T-helper 9 cell (primary cell): ENCODE measurements at regions not wholly inside any gene's neighbourhood (a gene's known extent, or its start where the extent isn't known, plus 50 kb on each side); places are given as distances from the start of the nearest gene placed in this dataset.
"Not testable (repeated sequence)": the region's sequence is repeated elsewhere in the genome, so short reads cannot be mapped to it uniquely, and the experiment has no call there.

Experiments
- DNase-seq: peaks from one replicate; pipeline ENCODE4 v3.0.0-alpha.2; 2020

DNA sequence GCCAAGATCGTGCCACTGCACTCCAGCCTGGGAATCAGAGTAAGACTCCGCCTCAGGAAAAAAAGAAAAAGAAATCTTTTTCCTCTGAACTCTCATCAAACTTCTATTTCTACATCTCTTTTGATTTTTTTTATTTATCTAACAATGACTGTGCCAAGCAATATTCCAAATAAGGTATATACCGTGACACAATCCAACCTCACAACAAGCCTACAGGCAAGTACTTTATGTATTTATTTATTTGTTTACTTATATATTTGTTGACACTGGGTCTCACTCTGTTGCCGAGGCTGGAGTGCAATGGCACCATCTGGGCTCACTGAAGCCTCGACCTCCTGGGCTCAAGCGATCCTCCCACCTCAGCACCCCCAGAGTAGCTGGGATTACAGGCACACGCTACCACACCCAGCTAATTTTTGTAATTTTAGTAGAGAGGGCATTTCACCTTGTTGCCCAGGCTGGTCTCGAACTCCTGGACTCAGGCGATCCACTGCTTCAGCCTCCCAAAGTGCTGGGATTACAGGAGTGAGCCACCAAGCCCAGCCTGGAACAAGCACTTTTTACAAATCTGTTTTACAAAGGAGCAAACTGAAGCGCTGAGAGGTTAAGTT is 94.9 kb upstream of the CHD2 start:
- no peak for DNase-seq

DNA sequence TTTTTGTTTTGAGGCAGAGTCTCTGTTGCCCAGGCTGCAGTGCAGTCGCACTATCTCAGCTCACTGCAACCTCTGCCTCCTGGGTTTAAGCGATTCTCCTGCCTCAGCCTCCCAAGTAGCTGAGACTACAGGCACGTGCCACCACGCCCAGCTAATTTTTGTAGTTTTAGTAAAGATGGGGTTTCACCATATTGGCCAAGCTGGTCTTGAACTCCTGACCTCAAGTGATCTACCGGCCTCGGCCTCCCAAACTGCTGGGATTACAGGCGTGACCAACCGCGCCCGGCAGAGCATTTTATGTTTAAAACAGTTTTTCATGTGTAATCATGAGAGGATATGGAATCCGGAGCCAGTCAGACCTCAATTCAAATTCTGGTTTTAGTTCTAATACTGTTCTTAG is 94.0 kb upstream of the CHD2 start:
- not testable (repeated sequence) for DNase-seq

DNA sequence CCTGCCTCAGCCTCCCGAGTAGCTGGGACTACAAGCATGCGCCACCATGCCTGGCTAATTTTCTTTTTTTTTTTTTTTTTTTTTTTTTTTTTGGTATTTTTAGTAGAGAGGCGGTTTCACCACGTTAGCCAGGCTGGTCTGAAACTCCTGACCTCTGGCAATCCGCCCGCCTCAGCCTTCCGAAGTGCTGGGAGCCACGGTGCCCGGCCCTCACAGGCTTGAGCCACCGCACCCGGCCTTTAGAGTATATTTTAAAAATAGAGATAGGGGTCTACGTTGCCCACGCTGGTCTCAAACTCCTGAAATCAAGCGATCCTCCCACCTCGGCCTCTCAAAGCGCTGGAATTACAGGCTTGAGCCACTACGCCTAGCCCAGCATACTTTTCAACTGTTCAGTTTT is 93.4 kb upstream of the CHD2 start:
- no peak for DNase-seq

DNA sequence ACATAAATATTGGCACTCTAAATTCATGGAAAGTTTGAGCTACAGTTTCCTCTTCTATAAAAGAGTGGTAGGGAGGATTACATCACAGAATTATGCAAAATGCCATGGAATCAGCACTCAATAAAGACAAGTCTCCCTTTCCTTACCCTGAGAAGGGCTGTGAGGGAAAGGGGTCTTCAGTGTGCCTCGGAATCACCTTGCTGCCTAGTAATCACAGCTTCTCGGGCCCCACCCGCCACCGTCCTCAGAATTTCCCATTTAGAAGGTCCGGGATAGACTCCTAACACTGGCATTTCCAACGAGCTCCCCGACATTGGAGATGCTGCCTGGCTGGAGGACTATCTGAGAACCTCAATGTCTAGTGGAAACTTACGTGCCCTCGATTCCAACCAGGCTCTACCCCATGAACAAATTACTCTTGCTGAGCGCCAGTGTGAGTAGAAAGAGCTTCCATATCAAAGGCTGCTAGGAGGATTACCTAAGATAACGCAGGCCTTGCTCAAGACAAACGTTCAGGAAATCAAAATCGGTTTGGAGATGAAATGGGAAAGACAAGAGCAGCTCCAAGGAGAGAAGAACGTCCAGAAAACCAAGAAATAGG is 92.1 kb upstream of the CHD2 start:
- DNase-seq, result no peak

DNA sequence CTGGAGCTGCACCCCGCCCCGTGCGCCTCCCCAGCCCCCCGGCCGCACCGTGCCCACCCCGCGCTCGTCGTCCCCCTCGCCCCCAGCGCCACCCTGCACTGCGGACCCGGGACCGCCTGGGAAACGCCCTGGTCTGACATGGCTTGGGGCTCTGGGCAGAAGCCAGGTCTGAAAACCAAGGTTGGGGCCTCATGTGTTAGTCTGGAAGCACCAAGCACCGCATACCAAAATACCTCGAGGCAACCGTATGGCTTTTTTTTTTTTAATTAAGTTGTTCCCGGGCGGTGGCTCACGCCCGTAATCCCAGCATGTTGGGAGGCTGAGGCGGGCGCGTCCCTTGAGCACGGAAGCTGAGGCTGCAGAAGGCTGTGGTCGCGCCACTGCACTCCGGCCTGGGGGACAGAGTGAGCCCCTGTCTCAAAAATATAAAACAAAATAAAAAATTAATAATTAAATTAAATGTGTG is 91.5 kb upstream of the CHD2 start:
- DNase-seq, result peak; percentile 11

DNA sequence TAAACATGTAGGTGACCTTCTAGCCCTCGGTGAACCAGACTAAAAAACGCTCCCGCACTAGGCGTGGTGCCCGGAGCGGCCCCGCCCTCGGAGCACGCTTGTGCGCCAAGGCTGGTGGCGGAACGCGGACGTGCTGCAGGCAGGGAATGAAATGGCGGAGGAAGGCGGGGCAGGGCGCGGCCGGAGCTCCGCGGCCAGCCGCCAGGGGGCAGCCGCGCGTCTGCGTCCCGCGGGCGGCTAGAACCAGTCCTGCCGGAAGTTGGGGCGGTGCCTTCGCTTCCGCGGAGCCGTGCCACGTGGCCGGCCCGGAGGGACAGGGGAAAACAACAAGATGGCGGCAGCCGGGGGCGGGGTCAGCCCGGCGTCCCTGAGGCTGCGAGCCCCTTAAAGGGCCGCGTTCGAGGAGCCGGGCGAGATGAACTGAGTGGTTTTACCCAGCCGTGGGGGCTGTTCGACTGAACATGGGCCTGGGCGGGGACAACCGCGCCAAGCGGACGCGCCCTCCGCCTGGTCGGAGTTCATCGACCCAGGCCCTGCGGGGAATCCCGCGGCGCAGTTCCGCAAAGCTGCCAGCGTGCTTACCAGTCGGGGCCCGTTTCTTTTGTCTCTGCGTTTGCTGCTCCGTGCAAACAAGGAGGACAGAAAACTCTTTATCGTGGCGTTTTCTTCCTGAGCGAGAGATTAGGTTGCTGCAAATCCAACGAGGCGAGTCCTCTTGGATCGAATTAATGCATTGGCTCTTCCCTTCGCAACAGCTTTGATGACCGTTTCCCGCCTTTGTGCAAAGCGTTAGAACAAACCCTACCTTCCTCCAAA is 90.9 kb upstream of the CHD2 start:
- peak; percentile 95 for DNase-seq

DNA sequence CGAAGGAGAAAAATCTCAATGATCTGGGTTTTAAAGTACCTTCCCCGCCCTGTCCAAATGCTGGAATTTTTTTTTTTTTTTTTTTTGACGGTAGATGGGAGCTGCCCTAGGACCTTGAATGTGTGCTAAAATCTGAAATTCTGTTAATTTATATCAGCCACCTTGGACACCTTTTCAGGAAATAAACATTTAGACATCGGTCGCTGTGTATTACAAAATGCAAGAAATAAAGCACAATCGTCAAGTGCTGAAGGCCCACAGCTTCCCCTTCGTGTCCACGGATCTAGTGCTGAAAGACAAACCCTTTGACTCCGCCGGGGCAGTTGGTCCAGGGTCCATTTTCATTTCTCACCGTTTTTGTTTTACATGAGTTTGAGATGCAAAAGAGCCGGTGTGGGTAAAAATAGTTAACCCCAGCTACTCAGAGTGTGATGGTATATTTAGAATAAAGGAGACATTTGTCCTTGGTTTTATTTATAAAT is 90.2 kb upstream of the CHD2 start:
- no peak for DNase-seq

DNA sequence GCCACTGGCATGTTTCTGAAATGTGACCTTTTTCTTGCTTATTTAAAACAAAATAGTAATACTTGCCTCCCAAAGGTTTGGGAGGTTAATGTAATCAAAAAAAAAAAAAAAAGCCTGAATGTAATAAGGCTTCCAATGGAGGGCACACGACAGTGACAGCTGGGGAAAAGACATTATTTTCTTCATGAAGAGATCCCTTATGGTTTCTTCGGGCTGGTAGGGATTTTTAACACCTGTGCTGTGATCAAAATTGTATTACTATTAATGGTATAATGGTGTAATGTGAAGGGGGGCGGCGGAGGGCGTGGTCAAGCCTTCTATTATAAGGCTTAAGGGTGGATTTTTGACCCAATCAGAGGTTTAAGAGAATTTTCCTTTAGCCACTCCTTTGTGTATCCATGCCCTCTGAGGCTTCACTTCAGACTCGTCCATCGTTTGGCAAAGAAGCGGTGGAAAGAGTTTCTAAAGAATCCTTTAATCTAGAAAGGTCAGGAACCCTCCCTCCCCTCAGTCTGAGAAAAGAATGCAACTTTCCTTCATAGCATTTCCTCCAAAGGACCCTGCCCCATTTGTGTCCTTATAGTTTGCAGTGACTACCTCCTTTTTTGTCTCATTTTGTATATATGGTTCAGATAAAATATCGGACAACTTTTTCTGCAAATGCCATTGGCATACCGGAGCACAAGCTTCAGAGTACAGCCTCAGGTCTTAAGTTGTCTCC is 89.5 kb upstream of the CHD2 start:
- DNase-seq, result no peak

DNA sequence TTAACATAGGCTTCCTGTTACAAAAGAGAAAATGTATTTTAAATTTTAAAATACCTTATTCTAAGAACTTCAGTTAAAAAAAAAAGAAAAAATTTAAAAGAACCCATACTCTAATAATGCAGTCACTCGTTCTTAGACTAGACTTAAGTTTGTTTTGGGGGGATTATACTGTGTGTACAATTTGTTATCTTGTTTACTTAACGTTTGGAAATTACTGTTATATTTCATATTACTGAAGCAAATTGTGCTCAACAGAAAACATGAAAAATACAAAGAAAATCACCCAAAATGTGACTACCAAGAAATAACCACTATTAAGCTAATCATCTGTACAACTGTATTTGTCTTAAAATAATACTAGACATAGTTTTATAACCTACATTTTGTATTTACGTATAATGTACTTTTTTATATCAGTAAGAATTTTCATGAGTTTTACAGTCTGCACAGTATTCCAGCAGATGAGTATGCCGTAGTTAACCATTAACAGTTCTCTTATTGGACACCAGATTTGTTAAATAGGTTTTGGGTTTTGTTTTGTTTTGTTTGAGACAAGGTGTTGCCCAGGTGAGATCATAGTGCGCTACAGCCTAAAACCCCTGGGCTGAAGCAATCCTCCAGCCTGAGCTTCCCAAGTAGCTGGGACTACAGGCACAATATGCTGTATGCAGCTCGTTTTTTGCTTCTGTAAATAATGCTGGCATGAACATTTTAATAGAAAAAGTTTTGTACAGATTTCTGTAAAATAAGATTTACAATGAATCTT is 88.8 kb upstream of the CHD2 start:
- DNase-seq, result no peak

DNA sequence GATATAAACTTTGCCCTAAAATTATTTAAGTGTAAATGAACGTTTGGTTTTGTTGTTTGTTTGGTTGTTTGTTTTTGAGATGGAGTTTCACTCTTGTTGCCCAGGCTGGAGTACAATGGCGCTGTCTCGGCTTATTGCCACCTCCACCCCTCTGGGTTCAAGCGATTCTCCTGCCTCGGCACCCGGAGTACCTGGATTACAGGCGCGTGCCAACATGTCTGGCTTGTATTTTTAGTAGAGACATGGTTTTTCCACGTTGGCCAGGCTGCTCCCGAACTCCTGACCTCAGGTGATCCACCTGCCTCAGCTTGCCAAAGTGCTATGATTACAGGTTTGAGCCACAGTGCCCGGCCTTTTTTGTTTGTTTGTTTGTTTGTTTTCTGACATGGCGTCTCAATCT is 87.9 kb upstream of the CHD2 start:
- no peak for DNase-seq

DNA sequence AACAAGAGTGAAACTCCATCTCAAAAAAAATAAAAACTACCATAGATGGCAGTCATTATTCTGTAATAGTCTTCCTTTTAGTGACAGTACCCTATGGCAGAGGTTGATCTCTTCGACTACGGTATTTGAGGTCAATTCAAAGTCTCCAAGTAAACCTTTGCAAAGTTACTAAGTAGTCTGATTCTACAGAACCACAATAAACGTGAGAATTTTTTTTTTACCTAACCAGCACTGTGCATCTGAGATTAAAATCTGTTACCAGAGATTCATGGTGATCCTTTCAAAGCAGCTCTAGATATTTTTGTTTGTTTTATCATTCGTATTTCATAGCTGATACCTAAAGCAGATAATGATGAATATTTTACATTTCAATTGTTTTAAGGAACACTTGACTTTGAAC is 86.6 kb upstream of the CHD2 start:
- DNase-seq, result no peak

DNA sequence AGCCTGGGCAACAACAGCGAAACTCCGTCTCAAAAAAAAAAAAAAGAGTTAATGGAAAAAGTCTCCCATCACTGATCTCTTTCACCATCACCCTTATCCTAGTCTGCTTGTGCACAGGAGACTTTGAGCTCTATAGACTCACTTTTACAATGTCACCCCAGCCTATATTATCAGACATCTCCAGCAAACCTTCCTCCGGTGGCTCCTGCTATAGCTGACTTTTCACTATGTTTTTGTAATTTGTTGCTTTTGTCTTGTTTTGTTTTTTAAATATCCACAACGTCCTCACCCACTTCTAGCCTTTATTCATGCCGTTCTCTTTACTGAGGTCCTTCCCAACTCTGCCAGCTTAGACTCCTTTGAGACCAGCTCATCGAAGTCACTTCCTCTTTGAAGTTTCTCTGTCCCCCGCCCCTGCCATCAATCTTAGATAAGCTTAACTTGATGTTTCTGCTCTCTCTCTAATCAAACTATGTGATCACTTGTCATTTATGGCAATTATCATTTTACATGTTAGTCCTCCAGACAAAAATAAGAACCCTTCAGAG is 82.7 kb upstream of the CHD2 start:
- DNase-seq, result no peak

DNA sequence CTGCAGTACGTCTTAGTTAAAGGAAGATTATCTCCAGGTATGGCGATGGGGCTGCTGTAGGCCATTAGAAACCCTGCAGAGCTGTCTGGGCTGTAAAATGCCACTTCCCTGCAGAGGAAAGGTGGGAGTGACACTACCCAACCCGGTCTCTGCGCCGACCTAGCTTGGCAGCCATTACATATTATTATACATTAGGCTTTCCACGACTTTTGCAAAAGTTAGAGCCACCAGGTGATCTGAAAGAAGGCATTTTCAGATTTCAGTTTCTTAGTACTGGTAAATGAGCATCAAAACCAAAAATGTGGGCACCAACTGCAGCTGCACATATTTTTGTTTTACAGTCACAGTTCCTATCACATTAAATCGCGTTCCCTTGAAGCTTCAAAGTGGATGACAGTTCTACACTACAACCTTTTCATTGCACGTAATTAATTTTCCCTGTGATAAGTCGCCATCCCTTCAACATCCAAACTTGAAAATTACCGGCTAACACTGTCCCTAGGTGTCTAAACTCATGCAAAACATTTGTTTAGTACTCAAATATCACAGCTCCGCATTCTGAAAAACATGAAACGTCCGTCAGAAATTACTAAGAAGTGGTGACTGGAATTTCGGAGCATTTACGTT is 81.4 kb upstream of the CHD2 start:
- DNase-seq, result no peak

DNA sequence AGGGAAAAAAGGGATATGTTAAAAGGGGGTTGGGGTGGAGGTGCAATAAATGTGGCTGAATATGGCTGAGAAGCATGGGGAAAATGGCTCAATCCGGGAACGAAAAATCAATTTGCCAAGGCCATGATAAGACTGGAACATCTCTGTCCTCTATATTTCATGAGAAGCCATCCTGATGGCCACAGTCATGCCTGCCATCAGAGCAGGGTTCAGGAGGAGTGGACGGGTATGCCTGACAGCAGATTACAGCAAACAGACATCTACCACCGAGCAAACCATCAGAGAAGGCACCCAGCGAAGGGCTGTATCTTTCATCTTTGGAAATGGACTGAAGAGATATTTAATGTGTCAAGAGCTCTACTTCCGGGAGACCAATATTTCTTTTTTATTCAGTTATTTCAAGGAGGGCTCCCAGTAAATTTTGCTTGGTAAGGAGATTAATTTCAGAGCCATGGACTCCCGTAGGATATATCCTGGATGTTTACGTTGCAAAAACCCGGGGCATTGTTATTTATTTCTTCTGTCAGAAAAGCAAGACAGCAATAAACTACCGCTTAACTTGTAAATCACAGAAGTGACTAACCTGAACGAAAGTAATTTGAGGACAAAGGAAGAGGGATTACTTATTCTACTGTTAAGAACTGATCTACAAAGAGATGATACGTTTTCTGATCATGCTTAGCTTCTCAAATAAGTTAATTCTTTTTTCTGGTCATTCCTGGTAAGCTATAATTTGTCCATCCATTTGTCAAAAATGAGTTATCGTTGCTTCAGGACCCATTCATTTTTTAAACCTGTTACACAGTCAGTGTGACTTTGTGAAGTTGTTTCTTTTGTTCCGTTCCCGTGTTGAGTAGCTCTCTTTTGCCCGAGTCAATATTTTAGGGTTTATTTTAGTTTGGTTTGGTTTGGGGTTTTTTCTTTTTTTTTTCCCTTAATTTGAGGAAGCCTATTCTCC is 80.6 kb upstream of the CHD2 start:
- no peak for DNase-seq

DNA sequence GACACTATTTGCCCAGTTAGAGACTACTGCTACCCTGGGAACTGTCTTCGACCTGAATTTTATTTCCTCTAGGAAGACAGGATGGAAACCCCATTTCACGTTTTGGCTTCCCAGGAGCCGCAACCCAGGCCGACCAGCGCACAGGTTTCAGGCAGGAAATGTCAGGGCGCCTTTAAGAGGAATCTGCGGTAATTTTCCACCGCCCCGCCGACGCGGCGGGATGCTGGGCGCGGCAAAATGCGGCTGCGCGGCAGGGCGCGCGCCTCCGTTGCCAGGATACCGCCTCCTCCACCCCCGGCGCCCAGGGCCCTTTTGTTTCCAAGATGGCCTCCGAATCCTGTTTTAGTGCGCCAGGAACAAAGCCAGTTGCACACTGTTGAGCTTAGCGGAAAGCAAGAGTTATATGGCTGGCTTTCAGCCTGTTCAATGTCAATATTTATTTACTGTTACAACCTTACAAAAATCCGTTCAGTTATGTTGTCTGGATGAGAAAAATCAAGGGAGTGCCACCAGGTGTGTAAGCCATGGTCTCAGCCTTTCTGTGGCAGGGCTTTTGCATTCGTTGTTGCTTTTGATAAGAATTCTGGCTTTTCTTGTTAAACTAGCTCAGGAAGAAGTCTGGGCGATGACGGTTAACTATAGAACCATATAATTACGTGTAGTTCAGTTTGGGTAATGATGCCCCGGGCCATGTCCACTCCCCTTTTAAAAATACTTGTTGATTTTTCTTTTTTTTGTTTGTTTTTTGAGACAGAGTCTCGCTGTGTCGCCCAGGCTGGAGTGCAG is 79.7 kb upstream of the CHD2 start:
- peak; percentile 80 for DNase-seq

DNA sequence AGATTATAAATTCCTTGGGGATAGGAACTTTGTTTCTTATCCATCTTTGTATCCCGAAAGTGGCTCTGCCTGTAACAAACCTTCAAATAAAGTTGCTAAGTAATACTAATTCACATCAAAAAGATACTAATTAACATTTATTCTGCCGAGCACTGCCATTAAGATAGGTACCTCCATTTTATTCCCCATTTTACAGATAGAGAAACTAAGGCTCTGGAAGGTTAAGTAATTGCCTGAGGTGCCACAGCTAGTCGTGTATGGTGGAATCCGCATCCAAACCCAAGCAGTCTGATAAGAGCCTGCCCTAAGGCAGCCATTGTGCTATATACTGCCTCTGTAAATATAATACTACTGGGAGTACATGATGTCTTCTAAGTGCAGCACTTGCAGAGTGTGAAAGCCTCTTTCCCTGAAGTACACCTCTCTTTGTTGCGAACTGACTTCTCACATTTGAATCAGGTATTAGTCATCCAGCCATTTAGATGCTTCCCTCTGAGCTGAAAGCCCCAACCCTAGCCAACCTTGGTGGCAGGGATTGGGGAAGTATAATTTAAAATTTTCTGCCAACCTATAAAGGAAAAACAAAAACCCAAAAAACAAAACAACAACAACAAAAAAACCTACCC is 78.5 kb upstream of the CHD2 start:
- no peak for DNase-seq

DNA sequence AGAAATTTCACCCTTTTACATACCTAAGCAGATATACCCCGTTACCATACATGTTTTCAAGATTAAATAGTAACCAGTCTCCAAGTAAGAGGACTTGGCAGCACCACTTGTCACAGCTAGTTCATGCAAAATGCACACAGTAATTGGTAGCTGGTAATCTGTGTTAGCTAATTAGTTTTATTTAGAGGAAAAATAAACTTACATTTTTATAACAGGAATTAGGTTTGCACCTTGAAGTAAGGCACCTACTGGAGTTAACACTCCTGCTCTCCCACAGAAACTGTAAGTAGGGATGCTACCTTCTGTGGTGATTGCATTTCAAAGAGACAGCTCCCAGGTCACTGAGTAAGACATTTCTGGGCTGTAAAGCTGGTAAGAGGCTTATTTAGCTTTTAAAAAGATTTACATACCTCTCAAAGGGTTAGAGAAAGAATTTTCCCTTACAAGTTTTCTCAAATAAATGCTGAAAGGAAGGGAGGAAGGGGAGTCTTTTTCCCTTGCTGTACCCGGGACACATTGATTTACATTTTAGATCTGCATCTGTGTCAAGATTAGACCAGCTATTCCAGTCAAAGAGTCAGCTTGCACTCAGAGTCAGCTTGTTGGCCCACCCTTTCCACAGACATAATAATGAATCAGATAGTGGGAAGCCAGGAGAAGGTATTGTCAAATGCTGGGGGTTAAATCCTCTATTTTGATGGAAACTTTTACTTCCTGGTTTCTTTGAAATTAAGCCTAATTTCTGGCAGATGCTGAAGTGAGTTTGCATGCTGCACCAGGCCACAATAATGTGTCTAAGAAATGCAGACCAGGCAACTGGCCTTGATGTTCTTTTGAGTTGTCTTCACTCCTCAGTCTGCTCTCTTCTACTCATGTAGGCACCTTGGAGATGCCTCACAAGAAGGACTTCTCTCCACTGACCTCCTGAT is 77.6 kb upstream of the CHD2 start:
- DNase-seq, result no peak

DNA sequence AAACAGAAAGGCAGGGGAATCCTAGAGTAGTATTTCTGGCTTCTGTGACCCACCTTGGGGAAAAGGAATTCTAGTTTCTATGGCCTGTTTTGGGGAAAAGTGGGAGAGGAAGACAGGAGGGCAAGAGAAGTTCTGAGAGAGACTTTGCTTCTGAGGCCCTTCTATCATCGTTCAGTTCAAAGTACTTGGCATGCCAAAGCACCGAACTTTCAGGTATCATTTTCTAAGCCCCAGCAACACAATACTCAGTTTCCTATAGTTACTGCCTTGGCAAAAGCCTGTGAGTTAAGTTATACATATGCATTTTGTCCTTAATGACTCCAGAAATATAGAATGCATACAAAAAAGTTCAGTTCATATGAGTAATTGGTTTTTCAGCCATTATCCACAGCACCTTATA is 74.1 kb upstream of the CHD2 start:
- DNase-seq, result no peak
